NCI-H2029 treated with DMSO at 0.1 percent for 48 hours (cell line): ENCODE measurements at regions not wholly inside any gene's neighbourhood (a gene's known extent, or its start where the extent isn't known, plus 50 kb on each side); places are given as distances from the start of the nearest gene placed in this dataset.

Experiments
- DNase-seq: peaks from one replicate; lab custom pipeline; 2025; lab: John Stamatoyannopoulos, UW

- DNase-seq = no peak
These were observed 565.1 kb downstream of the NPHP4 start for GRCh38 chr1:5427026-5427613.

- no peak for DNase-seq
These were observed 567.2 kb downstream of the NPHP4 start for GRCh38 chr1:5424802-5425703.

GRCh38 chr1:5423109-5423508 lies 569.1 kb downstream of the NPHP4 start:
- DNase-seq = peak; percentile 85

GRCh38 chr1:5419501-5419900 lies 572.7 kb downstream of the NPHP4 start:
- DNase-seq = no peak

- DNase-seq = no peak
These were observed 575.7 kb downstream of the NPHP4 start for GRCh38 chr1:5416518-5416917.

- DNase-seq = no peak
These were observed 576.6 kb downstream of the NPHP4 start for GRCh38 chr1:5415606-5416005.

- no peak for DNase-seq
These were observed 581.6 kb downstream of the NPHP4 start for GRCh38 chr1:5410652-5411051.

GRCh38 chr1:5408401-5408800 lies 583.8 kb downstream of the NPHP4 start:
- no peak for DNase-seq

- no peak for DNase-seq
These were observed 587.0 kb downstream of the NPHP4 start for GRCh38 chr1:5405263-5405662.

- DNase-seq = no peak
These were observed 587.6 kb downstream of the NPHP4 start for GRCh38 chr1:5404412-5405203.

- DNase-seq = no peak
These were observed 588.3 kb downstream of the NPHP4 start for GRCh38 chr1:5403935-5404334.

GRCh38 chr1:5402618-5403017 lies 589.6 kb downstream of the NPHP4 start:
- DNase-seq = no peak

- DNase-seq = no peak
These were observed 592.5 kb downstream of the NPHP4 start for GRCh38 chr1:5399771-5400170.

- no peak for DNase-seq
These were observed 595.6 kb downstream of the NPHP4 start for GRCh38 chr1:5396593-5396992.

GRCh38 chr1:5394111-5394510 lies 598.1 kb downstream of the NPHP4 start:
- peak; percentile 40 for DNase-seq

- DNase-seq = no peak
These were observed 598.6 kb downstream of the NPHP4 start for GRCh38 chr1:5393603-5394002.

GRCh38 chr1:5393146-5393545 lies 599.1 kb downstream of the NPHP4 start:
- DNase-seq = no peak

GRCh38 chr1:5391725-5392124 lies 600.5 kb downstream of the NPHP4 start:
- no peak for DNase-seq

GRCh38 chr1:5390504-5390903 lies 601.7 kb downstream of the NPHP4 start:
- no peak for DNase-seq

- DNase-seq = no peak
These were observed 602.9 kb downstream of the NPHP4 start for GRCh38 chr1:5389101-5389885.

GRCh38 chr1:5388622-5389021 lies 603.6 kb downstream of the NPHP4 start:
- DNase-seq = no peak

- no peak for DNase-seq
These were observed 605.9 kb downstream of the NPHP4 start for GRCh38 chr1:5386371-5386770.
